Fibroblast of upper back skin (primary cell): ENCODE measurements at regions not wholly inside any gene's neighbourhood (a gene's known extent, or its start where the extent isn't known, plus 50 kb on each side); places are given as distances from the start of the nearest gene placed in this dataset.
"Not testable (repeated sequence)": the region's sequence is repeated elsewhere in the genome, so short reads cannot be mapped to it uniquely, and the experiment has no call there.

Experiments used
- DNase-seq: peaks from one replicate; pipeline ENCODE4 v3.0.0-alpha.2; 2013

- DNase-seq, result no peak
Measured at GRCh38 chr1:213484333-213484732, 433.3 kb downstream of the RPS6KC1 start.

- no peak for DNase-seq
Measured at GRCh38 chr1:213484758-213485157, 433.7 kb downstream of the RPS6KC1 start.

GRCh38 chr1:213486488-213486887 is 435.4 kb downstream of the RPS6KC1 start:
- DNase-seq, result no peak

GRCh38 chr1:213491468-213491867 is 440.4 kb downstream of the RPS6KC1 start:
- no peak for DNase-seq

- no peak for DNase-seq
Measured at GRCh38 chr1:213492161-213493041, 441.4 kb downstream of the RPS6KC1 start.

- no peak for DNase-seq
Measured at GRCh38 chr1:213499444-213499843, 448.4 kb downstream of the RPS6KC1 start.

- no peak for DNase-seq
Measured at GRCh38 chr1:213507472-213508223, 456.6 kb downstream of the RPS6KC1 start.

GRCh38 chr1:213511173-213511572 is 460.1 kb downstream of the RPS6KC1 start:
- DNase-seq, result no peak

- no peak for DNase-seq
Measured at GRCh38 chr1:213512316-213512715, 461.3 kb downstream of the RPS6KC1 start.

GRCh38 chr1:213513006-213513405 is 462.0 kb downstream of the RPS6KC1 start:
- no peak for DNase-seq

- DNase-seq, result not testable (repeated sequence)
Measured at GRCh38 chr1:213514408-213515179, 463.6 kb downstream of the RPS6KC1 start.

GRCh38 chr1:213519098-213519497 is 468.1 kb downstream of the RPS6KC1 start:
- DNase-seq, result no peak

- no peak for DNase-seq
Measured at GRCh38 chr1:213521206-213521605, 466.6 kb upstream of the PROX1 start.

- DNase-seq, result no peak
Measured at GRCh38 chr1:213523781-213524398, 463.9 kb upstream of the PROX1 start.

- DNase-seq, result no peak
Measured at GRCh38 chr1:213526306-213526705, 461.5 kb upstream of the PROX1 start.

GRCh38 chr1:213530611-213531320 is 457.0 kb upstream of the PROX1 start:
- DNase-seq, result no peak

GRCh38 chr1:213531369-213532310 is 456.1 kb upstream of the PROX1 start:
- DNase-seq, result no peak

GRCh38 chr1:213533125-213533524 is 454.6 kb upstream of the PROX1 start:
- DNase-seq, result no peak

- DNase-seq, result no peak
Measured at GRCh38 chr1:213535679-213536078, 452.1 kb upstream of the PROX1 start.

- no peak for DNase-seq
Measured at GRCh38 chr1:213538251-213538650, 449.5 kb upstream of the PROX1 start.

- no peak for DNase-seq
Measured at GRCh38 chr1:213539464-213539863, 448.3 kb upstream of the PROX1 start.
